ENCODE measurements at regions not wholly inside any gene's neighbourhood (a gene's known extent, or its start where the extent isn't known, plus 50 kb on each side); places are given as distances from the start of the nearest gene placed in this dataset.
A peak's percentile ranks its signal among the peaks of the same experiment; 100 is the strongest.
"Not testable (repeated sequence)": the region's sequence is repeated elsewhere in the genome, so short reads cannot be mapped to it uniquely, and the experiment has no call there.

GRCh38 chr2:89837962-89838625 lies 1146.6 kb downstream of the RPIA start:
- Histone ChIP-seq H3K4me3 (ENCODE audit: control insufficient read depth in 2 of 3, extremely low read depth in 1 of 3, insufficient read depth in 2 of 3, low read depth in 1 of 3, low read length in 3 of 3) (no peak overlapping the region), H3K4me1 (ENCODE audit: control insufficient read depth, extremely low read depth, insufficient read depth, low read length) (no peaks in the 10 kb centered on the region), H3K4me2 (ENCODE audit: control insufficient read depth, extremely low read depth, insufficient read depth, low read depth, low read length) (no peak overlapping the region), H3K27ac (ENCODE audit: control insufficient read depth, insufficient read depth, low read length) (no peak overlapping the region), H3K36me3 (ENCODE audit: control insufficient read depth in 2 of 2, extremely low read depth in 1 of 2, insufficient read depth in 2 of 2, low read length in 2 of 2) (no peaks in the 10 kb centered on the region), H4K20me1 (ENCODE audit: control insufficient read depth, extremely low read depth, insufficient read depth, low read length) (no peaks in the 10 kb centered on the region), H3K79me2 (ENCODE audit: control insufficient read depth, insufficient read depth, low read length) (no peaks in the 10 kb centered on the region), H2AFZ (ENCODE audit: control insufficient read depth, low read length) (no peak overlapping the region), H3K27me3 (ENCODE audit: control insufficient read depth, extremely low read depth, insufficient read depth, low read length) (no peaks in the 10 kb centered on the region), H3K9ac (ENCODE audit: control insufficient read depth, extremely low read depth, insufficient read depth, low read length) (no peak overlapping the region), H3K9me3 (ENCODE audit: control insufficient read depth, low read depth, low read length) (peaks cover 50% of the 10 kb centered on the region), H3K9me1 (ENCODE audit: control insufficient read depth, extremely low read depth, insufficient read depth, low read length) (no peaks in the 10 kb centered on the region)
- dilution Hi-C loops (cut with MboI; ENCODE audit: extremely low pct_ligation_motif_present, low sequenced_read_pairs), result no loop called here
- FAIRE-seq (no peak), DNase-seq (ENCODE audit: low read depth, low spot score) (peak; percentile 55)
- TF ChIP-seq EZH2 (IDR thresholded peaks at IDR 0.05; ENCODE audit: low read length) (no peak), CTCF (optimal IDR thresholded peaks at IDR 0.05 in 1 of 3, IDR thresholded peaks at IDR 0.05 in 1 of 3, conservative IDR thresholded peaks at IDR 0.05 in 1 of 3; ENCODE audit: extremely low read depth in 1 of 3, insufficient read depth in 2 of 3, low read length in 3 of 3) (no peak)

- H3K79me2 ChIP-seq (ENCODE audit: control insufficient read depth, insufficient read depth, low read length); H2AFZ ChIP-seq (ENCODE audit: control insufficient read depth, low read length); H3K4me2 ChIP-seq (ENCODE audit: control insufficient read depth, extremely low read depth, insufficient read depth, low read depth, low read length); FAIRE-seq; H3K36me3 ChIP-seq (ENCODE audit: control insufficient read depth in 2 of 2, extremely low read depth in 1 of 2, insufficient read depth in 2 of 2, low read length in 2 of 2); DNase-seq (ENCODE audit: low read depth, low spot score); H3K9me1 ChIP-seq (ENCODE audit: control insufficient read depth, extremely low read depth, insufficient read depth, low read length); H4K20me1 ChIP-seq (ENCODE audit: control insufficient read depth, extremely low read depth, insufficient read depth, low read length); H3K4me1 ChIP-seq (ENCODE audit: control insufficient read depth, extremely low read depth, insufficient read depth, low read length); H3K27ac ChIP-seq (ENCODE audit: control insufficient read depth, insufficient read depth, low read length); H3K9ac ChIP-seq (ENCODE audit: control insufficient read depth, extremely low read depth, insufficient read depth, low read length); dilution Hi-C loops (cut with MboI; ENCODE audit: extremely low pct_ligation_motif_present, low sequenced_read_pairs); H3K27me3 ChIP-seq (ENCODE audit: control insufficient read depth, extremely low read depth, insufficient read depth, low read length); H3K4me3 ChIP-seq (ENCODE audit: control insufficient read depth in 2 of 3, extremely low read depth in 1 of 3, insufficient read depth in 2 of 3, low read depth in 1 of 3, low read length in 3 of 3): not testable (repeated sequence)
- peaks cover 42% of the 10 kb centered on the region for H3K9me3 ChIP-seq (ENCODE audit: control insufficient read depth, low read depth, low read length)
Observed at GRCh38 chr2:89840175-89840574, 1148.7 kb downstream of the RPIA start.

- H3K4me1 ChIP-seq (ENCODE audit: control insufficient read depth, extremely low read depth, insufficient read depth, low read length); H3K27ac ChIP-seq (ENCODE audit: control insufficient read depth, insufficient read depth, low read length); H3K9me1 ChIP-seq (ENCODE audit: control insufficient read depth, extremely low read depth, insufficient read depth, low read length); H3K4me2 ChIP-seq (ENCODE audit: control insufficient read depth, extremely low read depth, insufficient read depth, low read depth, low read length); dilution Hi-C loops (cut with MboI; ENCODE audit: extremely low pct_ligation_motif_present, low sequenced_read_pairs); H2AFZ ChIP-seq (ENCODE audit: control insufficient read depth, low read length); H3K9ac ChIP-seq (ENCODE audit: control insufficient read depth, extremely low read depth, insufficient read depth, low read length); H3K4me3 ChIP-seq (ENCODE audit: control insufficient read depth in 2 of 3, extremely low read depth in 1 of 3, insufficient read depth in 2 of 3, low read depth in 1 of 3, low read length in 3 of 3); DNase-seq (ENCODE audit: low read depth, low spot score); H4K20me1 ChIP-seq (ENCODE audit: control insufficient read depth, extremely low read depth, insufficient read depth, low read length); FAIRE-seq; H3K79me2 ChIP-seq (ENCODE audit: control insufficient read depth, insufficient read depth, low read length); H3K36me3 ChIP-seq (ENCODE audit: control insufficient read depth in 2 of 2, extremely low read depth in 1 of 2, insufficient read depth in 2 of 2, low read length in 2 of 2); H3K27me3 ChIP-seq (ENCODE audit: control insufficient read depth, extremely low read depth, insufficient read depth, low read length): not testable (repeated sequence)
- peaks cover 36% of the 10 kb centered on the region for H3K9me3 ChIP-seq (ENCODE audit: control insufficient read depth, low read depth, low read length)
Observed at GRCh38 chr2:89840781-89841475, 1149.5 kb downstream of the RPIA start.

All from keratinocyte (primary cell).